ENCODE measurements at regions not wholly inside any gene's neighbourhood (a gene's known extent, or its start where the extent isn't known, plus 50 kb on each side); places are given as distances from the start of the nearest gene placed in this dataset.

DNA sequence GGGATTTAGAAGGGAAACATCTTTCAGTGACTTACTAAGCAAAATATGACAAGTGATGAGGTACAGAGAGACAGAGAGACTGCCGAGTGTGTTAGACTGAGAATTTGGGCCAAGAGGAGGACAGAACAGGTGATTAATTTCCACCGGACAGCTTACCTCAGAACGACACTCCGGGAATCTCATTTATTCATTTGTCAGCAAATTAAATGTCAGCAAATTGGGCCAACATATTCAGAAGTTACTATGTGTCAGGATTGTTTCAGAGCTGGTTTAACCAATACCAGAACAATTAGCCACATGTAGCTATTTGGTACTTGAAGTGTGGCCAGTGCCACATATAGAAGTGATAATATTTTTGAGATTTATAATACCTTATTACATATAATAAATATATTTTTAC is 232.6 kb upstream of the CNTN3 start:
- DNase-seq (ENCODE audit: low read depth, low spot score): no peak
- intact Hi-C loops (cut with micrococcal nuclease): no loop called here
- RAD21 ChIA-PET (ENCODE audit: low non-redundant PET in 1 of 2, low total read pairs in 2 of 2, uncharacterized antibody in 2 of 2, unreplicated experiment in 2 of 2): no interaction called here

More for the DNA sequence above, 232.6 kb upstream of the CNTN3 start:
- Histone ChIP-seq H3K4me1 (ENCODE audit: control insufficient read depth in 1 of 2, insufficient read depth in 2 of 2, low read length in 2 of 2) (no peaks in the 10 kb centered on the region), H3K36me3 (ENCODE audit: control insufficient read depth in 1 of 2, insufficient read depth in 2 of 2, low read length in 2 of 2) (no peaks in the 10 kb centered on the region), H3K27me3 (ENCODE audit: insufficient read depth, low read length) (no peaks in the 10 kb centered on the region), H3K9me3 (ENCODE audit: control insufficient read depth in 1 of 2, insufficient read depth in 1 of 2, low read depth in 1 of 2, low read length in 2 of 2) (peaks cover 4 to 15% of the 10 kb centered on the region in 2 experiments; a peak in 2 of 4 replicates), H3K9ac (ENCODE audit: low read length) (no peak overlapping the region), H3K4me3 (replicated peaks in 1 of 2; ENCODE audit: low read depth in 1 of 2, low read length in 2 of 2) (no peak overlapping the region), H3K79me2 (ENCODE audit: insufficient read depth, low read length) (no peaks in the 10 kb centered on the region), H3K27ac (ENCODE audit: low read depth, low read length) (no peak overlapping the region), H3K9me2 (ENCODE audit: insufficient read depth) (no peaks in the 10 kb centered on the region), H4K20me1 (ENCODE audit: insufficient read depth) (no peaks in the 10 kb centered on the region), H2AFZ (ENCODE audit: low read depth, low read length, poor library complexity, severe bottlenecking) (no peak overlapping the region), H3K4me2 (ENCODE audit: low read length) (no peak overlapping the region)
- POLR2A ChIA-PET: no interaction called here
- CTCF ChIA-PET: no interaction called here
- no TSS peak for BruUV-seq (replicated peaks)
- ATAC-seq: no peak
- TF ChIP-seq ELF1 (IDR thresholded peaks at IDR 0.05; ENCODE audit: borderline replicate concordance, low read depth) (no peak), JUND (IDR thresholded peaks at IDR 0.05) (no peak), TCF7L2 (IDR thresholded peaks at IDR 0.05; ENCODE audit: borderline replicate concordance, extremely low read depth, insufficient read depth, insufficient read length) (no peak), FOSL1 (IDR thresholded peaks at IDR 0.05; ENCODE audit: low read depth) (no peak), SP1 (IDR thresholded peaks at IDR 0.05; ENCODE audit: low read depth) (no peak), RAD21 (IDR thresholded peaks at IDR 0.05; ENCODE audit: low read depth) (no peak), ZFX (IDR thresholded peaks at IDR 0.05) (no peak), EGR1 (IDR thresholded peaks at IDR 0.05; ENCODE audit: low read depth) (no peak), EZH2phosphoT487 (IDR thresholded peaks at IDR 0.05; ENCODE audit: borderline replicate concordance) (no peak), CEBPB (IDR thresholded peaks at IDR 0.05; ENCODE audit: low read depth) (no peak), EZH2 (IDR thresholded peaks at IDR 0.05) (no peak), POLR2AphosphoS5 (IDR thresholded peaks at IDR 0.05; ENCODE audit: low read depth, low read length) (no peak), CBX3 (IDR thresholded peaks at IDR 0.05; ENCODE audit: low read depth) (no peak)
- TF ChIP-seq, protein P1, sequence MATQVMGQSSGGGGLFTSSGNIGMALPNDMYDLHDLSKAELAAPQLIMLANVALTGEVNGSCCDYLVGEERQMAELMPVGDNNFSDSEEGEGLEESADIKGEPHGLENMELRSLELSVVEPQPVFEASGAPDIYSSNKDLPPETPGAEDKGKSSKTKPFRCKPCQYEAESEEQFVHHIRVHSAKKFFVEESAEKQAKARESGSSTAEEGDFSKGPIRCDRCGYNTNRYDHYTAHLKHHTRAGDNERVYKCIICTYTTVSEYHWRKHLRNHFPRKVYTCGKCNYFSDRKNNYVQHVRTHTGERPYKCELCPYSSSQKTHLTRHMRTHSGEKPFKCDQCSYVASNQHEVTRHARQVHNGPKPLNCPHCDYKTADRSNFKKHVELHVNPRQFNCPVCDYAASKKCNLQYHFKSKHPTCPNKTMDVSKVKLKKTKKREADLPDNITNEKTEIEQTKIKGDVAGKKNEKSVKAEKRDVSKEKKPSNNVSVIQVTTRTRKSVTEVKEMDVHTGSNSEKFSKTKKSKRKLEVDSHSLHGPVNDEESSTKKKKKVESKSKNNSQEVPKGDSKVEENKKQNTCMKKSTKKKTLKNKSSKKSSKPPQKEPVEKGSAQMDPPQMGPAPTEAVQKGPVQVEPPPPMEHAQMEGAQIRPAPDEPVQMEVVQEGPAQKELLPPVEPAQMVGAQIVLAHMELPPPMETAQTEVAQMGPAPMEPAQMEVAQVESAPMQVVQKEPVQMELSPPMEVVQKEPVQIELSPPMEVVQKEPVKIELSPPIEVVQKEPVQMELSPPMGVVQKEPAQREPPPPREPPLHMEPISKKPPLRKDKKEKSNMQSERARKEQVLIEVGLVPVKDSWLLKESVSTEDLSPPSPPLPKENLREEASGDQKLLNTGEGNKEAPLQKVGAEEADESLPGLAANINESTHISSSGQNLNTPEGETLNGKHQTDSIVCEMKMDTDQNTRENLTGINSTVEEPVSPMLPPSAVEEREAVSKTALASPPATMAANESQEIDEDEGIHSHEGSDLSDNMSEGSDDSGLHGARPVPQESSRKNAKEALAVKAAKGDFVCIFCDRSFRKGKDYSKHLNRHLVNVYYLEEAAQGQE (IDR thresholded peaks at IDR 0.05; ENCODE audit: low read depth): no peak
- TF ChIP-seq, protein P2, sequence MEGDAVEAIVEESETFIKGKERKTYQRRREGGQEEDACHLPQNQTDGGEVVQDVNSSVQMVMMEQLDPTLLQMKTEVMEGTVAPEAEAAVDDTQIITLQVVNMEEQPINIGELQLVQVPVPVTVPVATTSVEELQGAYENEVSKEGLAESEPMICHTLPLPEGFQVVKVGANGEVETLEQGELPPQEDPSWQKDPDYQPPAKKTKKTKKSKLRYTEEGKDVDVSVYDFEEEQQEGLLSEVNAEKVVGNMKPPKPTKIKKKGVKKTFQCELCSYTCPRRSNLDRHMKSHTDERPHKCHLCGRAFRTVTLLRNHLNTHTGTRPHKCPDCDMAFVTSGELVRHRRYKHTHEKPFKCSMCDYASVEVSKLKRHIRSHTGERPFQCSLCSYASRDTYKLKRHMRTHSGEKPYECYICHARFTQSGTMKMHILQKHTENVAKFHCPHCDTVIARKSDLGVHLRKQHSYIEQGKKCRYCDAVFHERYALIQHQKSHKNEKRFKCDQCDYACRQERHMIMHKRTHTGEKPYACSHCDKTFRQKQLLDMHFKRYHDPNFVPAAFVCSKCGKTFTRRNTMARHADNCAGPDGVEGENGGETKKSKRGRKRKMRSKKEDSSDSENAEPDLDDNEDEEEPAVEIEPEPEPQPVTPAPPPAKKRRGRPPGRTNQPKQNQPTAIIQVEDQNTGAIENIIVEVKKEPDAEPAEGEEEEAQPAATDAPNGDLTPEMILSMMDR (IDR thresholded peaks at IDR 0.05 in 2 of 3, conservative IDR thresholded peaks at IDR 0.05 in 1 of 3; ENCODE audit: borderline replicate concordance in 1 of 3, insufficient read depth in 1 of 3, low read depth in 2 of 3, low read length in 2 of 3): no peak
- TF ChIP-seq, protein P3, sequence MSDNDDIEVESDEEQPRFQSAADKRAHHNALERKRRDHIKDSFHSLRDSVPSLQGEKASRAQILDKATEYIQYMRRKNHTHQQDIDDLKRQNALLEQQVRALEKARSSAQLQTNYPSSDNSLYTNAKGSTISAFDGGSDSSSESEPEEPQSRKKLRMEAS (IDR thresholded peaks at IDR 0.05): no peak
- TF ChIP-seq, protein P4, sequence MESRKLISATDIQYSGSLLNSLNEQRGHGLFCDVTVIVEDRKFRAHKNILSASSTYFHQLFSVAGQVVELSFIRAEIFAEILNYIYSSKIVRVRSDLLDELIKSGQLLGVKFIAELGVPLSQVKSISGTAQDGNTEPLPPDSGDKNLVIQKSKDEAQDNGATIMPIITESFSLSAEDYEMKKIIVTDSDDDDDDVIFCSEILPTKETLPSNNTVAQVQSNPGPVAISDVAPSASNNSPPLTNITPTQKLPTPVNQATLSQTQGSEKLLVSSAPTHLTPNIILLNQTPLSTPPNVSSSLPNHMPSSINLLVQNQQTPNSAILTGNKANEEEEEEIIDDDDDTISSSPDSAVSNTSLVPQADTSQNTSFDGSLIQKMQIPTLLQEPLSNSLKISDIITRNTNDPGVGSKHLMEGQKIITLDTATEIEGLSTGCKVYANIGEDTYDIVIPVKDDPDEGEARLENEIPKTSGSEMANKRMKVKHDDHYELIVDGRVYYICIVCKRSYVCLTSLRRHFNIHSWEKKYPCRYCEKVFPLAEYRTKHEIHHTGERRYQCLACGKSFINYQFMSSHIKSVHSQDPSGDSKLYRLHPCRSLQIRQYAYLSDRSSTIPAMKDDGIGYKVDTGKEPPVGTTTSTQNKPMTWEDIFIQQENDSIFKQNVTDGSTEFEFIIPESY (IDR thresholded peaks at IDR 0.05; ENCODE audit: extremely low read depth, insufficient replicate concordance, low read length): no peak
- TF ChIP-seq, protein P5, sequence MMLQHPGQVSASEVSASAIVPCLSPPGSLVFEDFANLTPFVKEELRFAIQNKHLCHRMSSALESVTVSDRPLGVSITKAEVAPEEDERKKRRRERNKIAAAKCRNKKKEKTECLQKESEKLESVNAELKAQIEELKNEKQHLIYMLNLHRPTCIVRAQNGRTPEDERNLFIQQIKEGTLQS (IDR thresholded peaks at IDR 0.05): no peak

Measured in HCT116 (cell line).